Motor neuron (in vitro differentiated cells): ENCODE measurements at regions not wholly inside any gene's neighbourhood (a gene's known extent, or its start where the extent isn't known, plus 50 kb on each side); places are given as distances from the start of the nearest gene placed in this dataset.
"Not testable (repeated sequence)": the region's sequence is repeated elsewhere in the genome, so short reads cannot be mapped to it uniquely, and the experiment has no call there.

ENCODE experiments used
- ATAC-seq, 8 experiments: fragments of 200-7000 bp; cut with Tn5 transposase; replicated peaks in 6 of 8; 2 replicates each; pipeline ENCODE4 v1.8.0; 2021; ENCODE audit warnings: mild to moderate bottlenecking in 8 of 8, moderate library complexity in 8 of 8
- H3K27ac ChIP-seq, 2 donors: fragments of 250-450 bp; sonication (Bioruptor Pico); 2 replicates each; pipeline ENCODE4 v1.9.0; 2021; ENCODE audit warnings: antibody characterized with exemption in 2 of 2, mild to moderate bottlenecking in 2 of 2, moderate library complexity in 1 of 2
- H3K4me1 ChIP-seq, 2 donors: fragments of 250-450 bp; sonication (Bioruptor Pico); replicated peaks in 1 of 2; 2 replicates each; pipeline ENCODE4 v1.6.1; 2021; ENCODE audit warnings: antibody characterized with exemption in 2 of 2, mild to moderate bottlenecking in 2 of 2, moderate library complexity in 1 of 2
- H3K4me3 ChIP-seq, 5 donors: fragments of 250-450 bp; sonication (Bioruptor Pico); 2 replicates each; pipeline ENCODE4 v1.9.0; 2021; ENCODE audit warnings: antibody characterized with exemption in 5 of 5, mild to moderate bottlenecking in 5 of 5, moderate library complexity in 4 of 5
- WGBS, 10 experiments: fragments of 450-650 bp; shearing (Covaris generic); methylation state at CpG; one replicate each; pipeline ENCODE4 v1.0.0; 2022; 5-methylcytosine and 5-hydroxymethylcytosine counted together
- in situ Hi-C, 9 experiments: fragments of 400-800 bp; cut with MboI; loops; one replicate each; pipeline ENCODE4 v1.15.0; 2021; ENCODE audit warnings: low sequenced_read_pairs in 9 of 9, low pct_unique_long_range_greater_than_20kb in 2 of 9; ENCODE audit not compliant: unreplicated experiment in 9 of 9

GRCh38 chr9:34855016-34855415 is 103.1 kb upstream of the PHF24 start:
- H3K27ac ChIP-seq, H3K4me1 ChIP-seq, ATAC-seq, in situ Hi-C loops, H3K4me3 ChIP-seq: not testable (repeated sequence)

DNA sequence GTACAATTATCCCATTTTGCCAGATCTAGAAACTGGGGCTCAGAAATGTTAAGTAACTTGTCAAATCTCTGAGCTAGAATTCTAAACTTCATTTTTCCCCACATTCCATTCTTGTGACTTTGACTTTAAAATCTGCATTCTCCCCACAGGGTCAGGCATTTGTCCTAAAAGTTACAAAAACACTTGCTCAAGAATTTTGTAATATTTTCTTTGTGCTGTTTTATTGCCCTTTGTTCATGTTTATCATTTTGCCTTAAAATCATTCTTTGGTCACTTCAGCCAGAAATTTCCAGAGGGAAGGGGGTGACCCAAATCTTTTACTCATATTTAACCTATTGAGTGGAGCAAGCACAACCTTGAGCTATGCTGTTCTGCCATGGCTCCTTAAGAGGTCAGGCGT is 120.1 kb upstream of the CCL21 start:
- WGBS, 10 experiments = 63 to 100% (median 86%) methylated on average over 1 of the region's 1 CpG; no CpG with 5 or more reads in 5 of the 10 experiments

GRCh38 chr9:34826999-34827538 is 117.1 kb upstream of the CCL21 start:
- Histone ChIP-seq H3K4me3 (no peak overlapping the region), H3K4me1 (no peaks in the 10 kb centered on the region), H3K27ac (no peak overlapping the region)
- ATAC-seq = no peak
- in situ Hi-C loops = no loop called here

More for the DNA sequence above, 120.1 kb upstream of the CCL21 start:
- Histone ChIP-seq H3K4me3 (no peak overlapping the region), H3K4me1 (no peaks in the 10 kb centered on the region), H3K27ac (no peak overlapping the region)
- ATAC-seq = no peak
- in situ Hi-C loops = no loop called here

DNA sequence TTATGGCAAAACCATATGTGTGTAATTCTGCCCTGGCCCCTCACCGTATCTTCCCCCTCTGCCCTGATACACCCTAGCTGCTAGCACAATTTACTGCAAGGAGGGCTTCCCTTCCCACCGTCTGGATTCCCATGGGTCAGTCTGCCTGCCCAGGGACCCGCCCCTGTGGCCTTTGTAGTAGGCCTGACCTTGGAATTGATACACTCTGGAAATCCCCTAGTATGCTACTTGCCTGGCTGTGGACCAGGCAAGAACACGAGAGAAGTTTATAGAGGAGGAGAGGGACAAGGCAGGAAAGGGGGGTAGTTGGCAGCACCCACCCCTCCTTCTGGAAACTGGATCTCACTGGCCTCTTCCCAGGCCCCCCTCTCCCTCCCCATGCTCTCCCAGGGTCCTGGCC is 115.8 kb upstream of the CCL21 start:
- Histone ChIP-seq H3K27ac (no peak overlapping the region), H3K4me3 (no peak overlapping the region), H3K4me1 (no peaks in the 10 kb centered on the region)
- WGBS, 10 experiments = 0 to 94% (median 38%) methylated on average over 1 to 3 of the region's 4 CpGs; no CpG with 5 or more reads in 4 of the 10 experiments
- in situ Hi-C loops = no loop called here
- peak in 1 of 8 experiments; percentile 71 for ATAC-seq

- WGBS, 10 experiments = 0 to 66% (median 48%) methylated on average over 1 to 3 of the region's 4 CpGs; no CpG with 5 or more reads in 5 of the 10 experiments
- in situ Hi-C loops = no loop called here
- Histone ChIP-seq H3K27ac (no peak overlapping the region), H3K4me3 (no peak overlapping the region), H3K4me1 (no peaks in the 10 kb centered on the region)
- no peak for ATAC-seq
These were observed 113.8 kb upstream of the CCL21 start for GRCh38 chr9:34823778-34824177.

DNA sequence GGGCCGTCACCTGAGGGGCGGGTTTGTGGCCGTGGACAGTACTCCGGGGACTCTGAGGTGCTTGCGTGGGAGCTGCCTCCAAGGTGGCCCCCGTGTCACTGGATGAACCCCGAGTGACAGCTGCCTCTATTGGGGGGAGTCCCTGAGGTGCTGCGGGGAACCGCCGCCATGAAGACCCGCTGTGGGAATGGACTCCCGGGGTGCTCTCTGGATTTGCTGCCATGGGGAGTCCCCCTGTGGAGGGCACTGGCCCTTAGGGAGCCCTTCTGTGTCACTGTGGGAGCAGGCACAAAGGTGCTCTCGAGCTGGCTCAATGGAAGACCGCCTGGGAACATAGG is 100.2 kb upstream of the CCL21 start:
- no peaks in the 10 kb centered on the region for H3K4me1 ChIP-seq
- ATAC-seq = no peak
- in situ Hi-C loops = no loop called here
- no CpG with 5 or more reads among the region's 14 CpGs for WGBS, 10 experiments
- no peak overlapping the region for H3K4me3 ChIP-seq
- H3K27ac ChIP-seq = no peak overlapping the region

- peak in 3 of 8 experiments; percentile 53 to 97 (median 61) for ATAC-seq
- 4 to 19% (median 13%) methylated on average over 10 to 31 of the region's 70 CpGs; no CpG with 5 or more reads in 6 of the 10 experiments for WGBS, 10 experiments
- H3K27ac ChIP-seq = no peak overlapping the region
- H3K4me3 ChIP-seq = peak overlapping the region in 1 of 5 donors; percentile 16
- in situ Hi-C loops = no loop called here
- no peaks in the 10 kb centered on the region for H3K4me1 ChIP-seq
These were observed 99.7 kb upstream of the CCL21 start for GRCh38 chr9:34809504-34810186.

DNA sequence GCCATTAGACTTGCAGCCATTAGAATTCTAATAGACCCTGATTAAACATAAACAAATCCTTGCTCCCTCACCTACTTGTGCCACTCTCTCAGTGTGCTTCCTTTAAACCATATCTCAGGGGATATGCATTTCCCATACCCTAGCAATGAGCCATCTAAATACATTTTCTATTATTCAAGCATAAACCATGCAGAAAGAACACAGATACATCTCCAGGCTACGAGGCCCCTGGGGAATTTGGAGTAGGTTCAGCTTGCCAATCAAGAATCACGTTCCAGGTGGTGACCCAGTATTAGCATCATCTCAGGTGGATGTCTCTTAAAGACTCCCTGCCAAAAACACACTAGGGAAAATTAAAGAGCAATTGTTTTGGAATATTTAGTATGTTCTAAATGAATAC is 93.0 kb upstream of the CCL21 start:
- Histone ChIP-seq H3K4me1 (no peaks in the 10 kb centered on the region), H3K4me3 (no peak overlapping the region), H3K27ac (no peak overlapping the region)
- 0 to 82% (median 37%) methylated on average over 1 to 2 of the region's 2 CpGs; no CpG with 5 or more reads in 2 of the 10 experiments for WGBS, 10 experiments
- in situ Hi-C loops = no loop called here
- ATAC-seq = no peak

DNA sequence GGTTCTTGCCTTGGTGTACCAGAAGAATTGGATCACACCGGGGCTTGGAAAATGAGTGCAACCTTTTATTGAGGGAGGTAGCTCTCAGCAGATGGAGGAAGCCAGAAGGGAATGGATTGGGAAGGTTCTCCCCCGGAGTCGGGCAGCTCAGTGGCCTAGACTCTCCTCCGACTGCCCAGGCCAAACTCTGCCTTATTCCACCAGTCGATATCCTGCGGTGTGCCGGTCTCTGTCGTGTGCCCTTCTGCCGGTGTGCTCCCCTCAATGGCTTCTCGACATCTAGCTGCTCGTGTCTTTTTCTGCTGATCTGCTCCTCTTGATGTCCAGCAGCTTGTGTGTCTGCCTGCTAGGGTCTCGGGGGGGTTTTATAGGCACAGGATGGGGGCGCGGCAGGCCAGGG is 87.4 kb upstream of the CCL21 start:
- H3K27ac ChIP-seq = no peak overlapping the region
- 60 to 93% (median 85%) methylated on average over 1 to 10 of the region's 14 CpGs; no CpG with 5 or more reads in 3 of the 10 experiments for WGBS, 10 experiments
- in situ Hi-C loops = no loop called here
- no peak overlapping the region for H3K4me3 ChIP-seq
- no peaks in the 10 kb centered on the region for H3K4me1 ChIP-seq
- ATAC-seq = no peak

DNA sequence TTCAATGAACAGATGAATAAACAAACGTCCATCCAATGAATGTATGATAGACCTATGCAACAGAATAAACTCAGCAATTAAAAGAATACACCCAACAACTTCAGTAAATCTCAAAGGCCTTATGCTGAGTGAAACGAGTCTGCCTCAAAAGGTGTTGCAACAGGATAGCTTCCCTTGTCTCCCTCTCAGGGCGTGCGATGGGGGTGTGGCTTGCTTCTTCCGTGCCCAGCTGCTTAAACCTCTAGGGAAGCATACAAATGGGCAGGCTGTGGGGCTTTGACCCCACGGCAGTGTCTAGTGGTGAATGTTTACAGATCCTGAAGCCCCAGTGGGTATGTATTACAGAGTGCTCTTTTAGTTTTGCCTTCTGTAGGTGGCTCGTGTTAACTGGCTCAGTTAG is 87.0 kb upstream of the CCL21 start:
- in situ Hi-C loops = no loop called here
- Histone ChIP-seq H3K4me1 (no peaks in the 10 kb centered on the region), H3K4me3 (no peak overlapping the region), H3K27ac (no peak overlapping the region)
- no peak for ATAC-seq
- 0 to 75% (median 32%) methylated on average over 2 to 7 of the region's 7 CpGs; no CpG with 5 or more reads in 2 of the 10 experiments for WGBS, 10 experiments

DNA sequence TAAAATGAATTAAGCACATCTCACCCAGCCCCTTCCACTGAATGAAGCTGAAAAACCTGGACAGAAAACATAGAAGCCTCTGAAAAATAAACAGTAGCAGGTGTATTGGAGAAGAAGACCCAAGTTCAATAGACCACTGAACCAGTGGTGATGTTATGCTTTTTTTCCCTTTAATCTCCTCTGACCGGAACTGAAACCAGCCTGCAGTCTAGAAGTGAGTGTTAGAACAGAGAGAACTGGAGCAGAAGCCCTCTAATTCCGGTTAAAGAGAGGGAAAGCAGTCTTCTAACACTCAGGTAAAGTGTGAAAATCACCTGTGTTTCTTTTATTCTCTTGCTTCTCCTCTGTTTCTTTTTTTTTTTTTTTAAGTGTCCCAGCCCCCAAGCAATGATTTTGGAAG is 83.5 kb upstream of the CCL21 start:
- Histone ChIP-seq H3K4me1 (no peaks in the 10 kb centered on the region), H3K27ac (no peak overlapping the region), H3K4me3 (no peak overlapping the region)
- in situ Hi-C loops = no loop called here
- 0 to 100% (median 55%) methylated on average over 1 to 2 of the region's 2 CpGs for WGBS, 10 experiments
- ATAC-seq = no peak

- Histone ChIP-seq H3K4me1 (no peaks in the 10 kb centered on the region), H3K27ac (no peak overlapping the region), H3K4me3 (no peak overlapping the region)
- no peak for ATAC-seq
- in situ Hi-C loops = no loop called here
- WGBS, 10 experiments = 19 to 87% (median 67%) methylated on average over 1 to 4 of the region's 4 CpGs; no CpG with 5 or more reads in 1 of the 10 experiments
These were observed 74.1 kb upstream of the CCL21 start for GRCh38 chr9:34783951-34784487.

- WGBS, 10 experiments = 30 to 100% (median 78%) methylated on average over 1 to 2 of the region's 2 CpGs; no CpG with 5 or more reads in 3 of the 10 experiments
- H3K27ac ChIP-seq = no peak overlapping the region
- in situ Hi-C loops = no loop called here
- no peak overlapping the region for H3K4me3 ChIP-seq
- no peak for ATAC-seq
- H3K4me1 ChIP-seq = no peaks in the 10 kb centered on the region
These were observed 72.4 kb upstream of the CCL21 start for GRCh38 chr9:34782372-34782771.

GRCh38 chr9:34777666-34778065 is 67.7 kb upstream of the CCL21 start:
- in situ Hi-C loops = no loop called here
- WGBS, 10 experiments = 13 to 100% (median 71%) methylated on average over 1 to 2 of the region's 2 CpGs; no CpG with 5 or more reads in 2 of the 10 experiments
- Histone ChIP-seq H3K4me1 (no peaks in the 10 kb centered on the region), H3K4me3 (no peak overlapping the region), H3K27ac (no peak overlapping the region)
- ATAC-seq = no peak
